SJCRH30 (cell line): ENCODE measurements at regions not wholly inside any gene's neighbourhood (a gene's known extent, or its start where the extent isn't known, plus 50 kb on each side); places are given as distances from the start of the nearest gene placed in this dataset.
"Not testable (repeated sequence)": the region's sequence is repeated elsewhere in the genome, so short reads cannot be mapped to it uniquely, and the experiment has no call there.

ENCODE experiments used
- DNase-seq, 2 experiments: peaks; one replicate each; pipeline ENCODE4 v3.0.0-alpha.2; 2015 to 2020
- H3K27ac ChIP-seq: fragments of 250-450 bp; sonication (Bioruptor Pico); 2 replicates; pipeline ENCODE4 v1.5.1; 2020; ENCODE audit warnings: mild to moderate bottlenecking, moderate library complexity
- H3K27me3 ChIP-seq: fragments of 250-450 bp; sonication (Bioruptor Pico); 2 replicates; pipeline ENCODE4 v1.5.1; 2020; ENCODE audit warnings: mild to moderate bottlenecking, moderate library complexity
- H3K36me3 ChIP-seq: fragments of 250-450 bp; sonication (Bioruptor Pico); 2 replicates; pipeline ENCODE4 v1.5.1; 2020; ENCODE audit warnings: mild to moderate bottlenecking, moderate library complexity
- H3K4me1 ChIP-seq: fragments of 250-450 bp; sonication (Bioruptor Pico); 2 replicates; pipeline ENCODE4 v1.5.1; 2020; ENCODE audit warnings: mild to moderate bottlenecking, moderate library complexity
- H3K4me3 ChIP-seq: fragments of 250-450 bp; sonication (Bioruptor Pico); 2 replicates; pipeline ENCODE4 v1.5.1; 2020; ENCODE audit warnings: mild to moderate bottlenecking, moderate library complexity
- H3K9me3 ChIP-seq: fragments of 250-450 bp; sonication (Bioruptor Pico); replicated peaks from 2 replicates; pipeline ENCODE4 v1.5.1; 2020; ENCODE audit warnings: mild to moderate bottlenecking, moderate library complexity

GRCh38 chr20:40634891-40635290 is 54.1 kb downstream of the MAFB start:
- Histone ChIP-seq H3K4me3 (no peak overlapping the region), H3K9me3 (no peaks in the 10 kb centered on the region), H3K36me3 (no peaks in the 10 kb centered on the region), H3K27me3 (peaks cover 18% of the 10 kb centered on the region; the same call in 1 of the 2 replicates), H3K27ac (no peak overlapping the region), H3K4me1 (no peaks in the 10 kb centered on the region)
- no peak for DNase-seq

GRCh38 chr20:40633123-40633850 is 55.7 kb downstream of the MAFB start:
- H3K4me3 ChIP-seq = no peak overlapping the region
- peaks cover 31% of the 10 kb centered on the region; the same call in 1 of the 2 replicates for H3K27me3 ChIP-seq
- no peaks in the 10 kb centered on the region for H3K36me3 ChIP-seq
- no peak for DNase-seq
- no peak overlapping the region for H3K27ac ChIP-seq
- H3K4me1 ChIP-seq = no peaks in the 10 kb centered on the region
- H3K9me3 ChIP-seq = no peaks in the 10 kb centered on the region

GRCh38 chr20:40632346-40632976 is 56.6 kb downstream of the MAFB start:
- no peaks in the 10 kb centered on the region for H3K36me3 ChIP-seq

GRCh38 chr20:40631119-40631631 is 57.9 kb downstream of the MAFB start:
- H3K36me3 ChIP-seq = no peaks in the 10 kb centered on the region
- no peaks in the 10 kb centered on the region for H3K4me1 ChIP-seq
- DNase-seq = no peak

More at GRCh38 chr20:40632346-40632976, 56.6 kb downstream of the MAFB start:
- Histone ChIP-seq H3K27ac (no peak overlapping the region), H3K4me3 (no peak overlapping the region), H3K4me1 (no peaks in the 10 kb centered on the region), H3K9me3 (no peaks in the 10 kb centered on the region), H3K27me3 (peaks cover 31% of the 10 kb centered on the region; the same call in 1 of the 2 replicates)
- no peak for DNase-seq

GRCh38 chr20:40630713-40631112 is 58.3 kb downstream of the MAFB start:
- DNase-seq = no peak
- H3K4me3 ChIP-seq = no peak overlapping the region
- H3K9me3 ChIP-seq = no peaks in the 10 kb centered on the region
- H3K4me1 ChIP-seq = no peaks in the 10 kb centered on the region
- no peaks in the 10 kb centered on the region for H3K36me3 ChIP-seq
- H3K27ac ChIP-seq = no peak overlapping the region
- H3K27me3 ChIP-seq = peaks cover 23% of the 10 kb centered on the region; the same call in 1 of the 2 replicates

More at GRCh38 chr20:40631119-40631631, 57.9 kb downstream of the MAFB start:
- Histone ChIP-seq H3K9me3 (no peaks in the 10 kb centered on the region), H3K4me3 (no peak overlapping the region), H3K27me3 (peaks cover 23% of the 10 kb centered on the region; the same call in 1 of the 2 replicates), H3K27ac (no peak overlapping the region)

- H3K36me3 ChIP-seq = no peaks in the 10 kb centered on the region
- H3K4me1 ChIP-seq = no peaks in the 10 kb centered on the region
- H3K4me3 ChIP-seq = no peak overlapping the region
- no peaks in the 10 kb centered on the region for H3K9me3 ChIP-seq
- H3K27ac ChIP-seq = no peak overlapping the region
- no peak for DNase-seq
- peaks cover 23% of the 10 kb centered on the region; the same call in 1 of the 2 replicates for H3K27me3 ChIP-seq
These were observed 58.9 kb downstream of the MAFB start for GRCh38 chr20:40630099-40630498.

GRCh38 chr20:40628877-40629276 is 60.2 kb downstream of the MAFB start:
- H3K27me3 ChIP-seq = peaks cover 20% of the 10 kb centered on the region; the same call in 1 of the 2 replicates
- H3K36me3 ChIP-seq = no peaks in the 10 kb centered on the region
- no peaks in the 10 kb centered on the region for H3K4me1 ChIP-seq
- H3K9me3 ChIP-seq = no peaks in the 10 kb centered on the region
- DNase-seq = no peak
- no peak overlapping the region for H3K27ac ChIP-seq
- H3K4me3 ChIP-seq = no peak overlapping the region

- not testable (repeated sequence) for H3K9me3 ChIP-seq, H3K36me3 ChIP-seq, DNase-seq, H3K4me3 ChIP-seq, H3K4me1 ChIP-seq, H3K27ac ChIP-seq
- H3K27me3 ChIP-seq = peaks cover 20% of the 10 kb centered on the region
These were observed 70.0 kb downstream of the MAFB start for GRCh38 chr20:40619053-40619452.

- H3K4me3 ChIP-seq = no peak overlapping the region
- H3K36me3 ChIP-seq = no peaks in the 10 kb centered on the region
- no peak for DNase-seq
These were observed 71.4 kb downstream of the MAFB start for GRCh38 chr20:40617594-40617993.

GRCh38 chr20:40612837-40613236 is 76.2 kb downstream of the MAFB start:
- no peaks in the 10 kb centered on the region for H3K36me3 ChIP-seq
- no peak for DNase-seq
- peaks cover 16% of the 10 kb centered on the region; the same call in 1 of the 2 replicates for H3K27me3 ChIP-seq
- no peaks in the 10 kb centered on the region; the same call in 1 of the 2 replicates for H3K9me3 ChIP-seq
- no peaks in the 10 kb centered on the region for H3K4me1 ChIP-seq
- H3K27ac ChIP-seq = no peak overlapping the region
- H3K4me3 ChIP-seq = no peak overlapping the region

More at GRCh38 chr20:40617594-40617993, 71.4 kb downstream of the MAFB start:
- H3K9me3 ChIP-seq = no peaks in the 10 kb centered on the region; the same call in 1 of the 2 replicates
- no peak overlapping the region for H3K27ac ChIP-seq
- no peaks in the 10 kb centered on the region for H3K4me1 ChIP-seq
- peaks cover 20% of the 10 kb centered on the region for H3K27me3 ChIP-seq

GRCh38 chr20:40612247-40612646 is 76.8 kb downstream of the MAFB start:
- no peaks in the 10 kb centered on the region; the same call in 1 of the 2 replicates for H3K9me3 ChIP-seq
- no peak overlapping the region for H3K27ac ChIP-seq
- H3K27me3 ChIP-seq = peaks cover 11% of the 10 kb centered on the region; the same call in 1 of the 2 replicates
- no peaks in the 10 kb centered on the region for H3K36me3 ChIP-seq
- no peaks in the 10 kb centered on the region for H3K4me1 ChIP-seq
- DNase-seq = no peak
- no peak overlapping the region for H3K4me3 ChIP-seq

- Histone ChIP-seq H3K9me3 (no peaks in the 10 kb centered on the region; the same call in 1 of the 2 replicates), H3K4me1 (no peaks in the 10 kb centered on the region), H3K27ac (no peak overlapping the region), H3K36me3 (no peaks in the 10 kb centered on the region), H3K4me3 (no peak overlapping the region), H3K27me3 (no peaks in the 10 kb centered on the region)
- DNase-seq = no peak
These were observed 78.3 kb downstream of the MAFB start for GRCh38 chr20:40610730-40611129.

- H3K36me3 ChIP-seq = no peaks in the 10 kb centered on the region
- H3K27ac ChIP-seq = no peak overlapping the region
- H3K27me3 ChIP-seq = no peaks in the 10 kb centered on the region
- no peak for DNase-seq
- no peak overlapping the region for H3K4me3 ChIP-seq
- no peaks in the 10 kb centered on the region for H3K9me3 ChIP-seq
- H3K4me1 ChIP-seq = no peaks in the 10 kb centered on the region
These were observed 81.1 kb downstream of the MAFB start for GRCh38 chr20:40607927-40608326.

GRCh38 chr20:40606660-40607059 is 82.4 kb downstream of the MAFB start:
- Histone ChIP-seq H3K27me3 (no peaks in the 10 kb centered on the region), H3K36me3 (no peaks in the 10 kb centered on the region), H3K27ac (no peak overlapping the region), H3K4me3 (no peak overlapping the region), H3K9me3 (no peaks in the 10 kb centered on the region), H3K4me1 (no peaks in the 10 kb centered on the region)
- DNase-seq = no peak

- Histone ChIP-seq H3K9me3 (no peaks in the 10 kb centered on the region), H3K36me3 (no peaks in the 10 kb centered on the region), H3K4me1 (no peaks in the 10 kb centered on the region), H3K27me3 (no peaks in the 10 kb centered on the region), H3K4me3 (no peak overlapping the region), H3K27ac (no peak overlapping the region)
- no peak for DNase-seq
These were observed 82.8 kb downstream of the MAFB start for GRCh38 chr20:40606237-40606636.
